Medulla oblongata (tissue), 1 donor: ENCODE measurements at regions not wholly inside any gene's neighbourhood (a gene's known extent, or its start where the extent isn't known, plus 50 kb on each side); places are given as distances from the start of the nearest gene placed in this dataset.

Experiments
- DNase-seq: peaks from one replicate; pipeline ENCODE4 v3.0.0-alpha.2; 2015; ENCODE audit errors: extremely low spot score

DNA sequence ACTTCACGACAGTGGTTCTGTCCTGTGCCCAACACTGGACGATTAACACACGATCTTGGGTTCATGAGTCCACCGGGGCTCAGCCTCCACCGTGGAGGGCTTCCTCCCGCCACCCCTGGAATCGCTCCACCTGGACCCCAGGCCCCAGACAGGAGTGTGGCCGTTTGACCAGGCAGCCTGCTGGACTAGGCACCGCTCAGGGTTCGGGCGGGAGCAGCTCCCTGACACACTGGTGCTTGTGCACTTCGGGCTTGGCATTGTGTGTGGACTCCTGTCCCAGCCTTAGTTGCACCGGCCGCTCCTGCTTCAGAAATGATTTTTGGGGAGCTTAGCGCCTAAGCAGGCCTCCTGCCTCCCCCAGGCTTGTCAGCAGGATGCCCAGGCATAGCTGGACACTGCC is 617.4 kb upstream of the SALL3 start:
- DNase-seq: no peak

DNA sequence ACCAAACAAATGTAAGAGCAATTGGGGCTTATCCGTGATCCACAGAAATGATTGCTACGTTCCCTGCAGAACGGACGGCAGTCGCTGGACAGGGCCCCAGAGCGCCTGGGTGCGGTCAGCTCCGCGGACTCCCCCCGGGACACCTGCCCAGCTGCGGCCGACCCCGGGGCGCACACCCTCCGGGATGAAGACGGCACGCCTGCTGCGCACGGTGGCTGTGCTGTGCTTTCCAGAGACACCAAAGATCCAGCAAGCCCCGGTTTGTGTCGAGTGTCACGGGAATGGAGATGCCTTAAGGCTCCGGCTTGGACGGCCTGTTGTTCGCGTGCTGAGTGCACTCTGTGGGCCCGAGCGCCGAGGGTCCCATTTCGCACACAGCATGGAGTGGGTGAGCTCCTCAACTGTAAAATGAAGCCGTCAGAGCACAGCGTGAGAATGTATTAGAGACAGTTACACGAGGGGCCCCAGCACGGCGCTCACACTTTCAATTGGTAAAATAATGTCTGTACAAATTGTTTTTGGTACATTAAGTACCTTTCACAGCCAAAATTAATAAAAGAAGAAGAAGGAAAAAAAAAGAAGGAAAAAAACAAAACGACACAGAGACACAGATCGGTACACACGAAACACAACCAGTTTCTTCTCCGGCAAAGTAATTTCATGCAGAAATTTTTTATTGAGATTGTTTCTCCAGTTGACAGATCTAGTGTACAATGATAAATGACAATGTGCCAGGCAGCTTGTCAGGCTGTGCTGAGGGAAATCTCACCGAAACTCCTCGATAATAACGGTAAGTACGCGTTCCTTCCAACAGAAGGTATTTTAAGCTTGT is 615.8 kb upstream of the SALL3 start:
- DNase-seq: no peak

- no peak for DNase-seq
These were observed 615.1 kb upstream of the SALL3 start for GRCh38 chr18:78364388-78364960.

DNA sequence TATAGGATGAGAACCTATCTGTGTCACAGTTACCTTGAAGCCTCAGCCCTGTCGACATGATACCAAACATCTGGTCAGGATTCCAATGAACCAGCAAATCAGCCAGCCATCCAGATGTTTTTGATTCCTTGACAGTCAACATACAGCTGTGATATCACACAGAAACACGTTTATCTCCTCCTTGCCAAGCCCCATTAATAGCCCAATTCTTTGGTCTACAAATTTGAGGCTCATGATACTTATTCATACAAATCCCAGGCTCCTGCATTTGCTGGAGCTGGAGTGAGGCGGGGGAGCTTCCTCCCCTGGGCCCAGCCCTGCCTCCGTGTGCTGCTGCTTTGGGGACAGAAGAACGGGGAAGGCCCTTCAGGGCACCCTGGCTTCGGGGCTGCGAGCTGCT is 611.6 kb upstream of the SALL3 start:
- no peak for DNase-seq

DNA sequence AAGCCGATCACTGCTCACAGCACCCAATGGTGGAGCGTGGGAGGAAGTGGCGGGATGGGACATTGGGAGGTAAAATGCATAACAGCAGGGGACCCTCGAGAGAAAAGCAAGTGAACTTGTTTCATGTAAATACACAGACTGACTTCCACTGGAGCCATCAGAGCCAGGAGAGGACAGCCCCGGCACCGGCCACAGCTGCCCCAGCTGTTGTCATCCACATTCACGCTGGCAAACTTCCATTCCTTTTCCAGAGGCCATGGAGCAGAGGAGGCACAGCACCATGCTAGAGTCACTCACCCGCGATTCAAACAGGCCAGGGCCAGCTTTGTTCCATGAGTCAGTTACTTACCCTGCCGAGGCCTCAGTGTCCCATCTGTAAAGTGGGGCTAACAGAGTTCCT is 610.9 kb upstream of the SALL3 start:
- no peak for DNase-seq

DNA sequence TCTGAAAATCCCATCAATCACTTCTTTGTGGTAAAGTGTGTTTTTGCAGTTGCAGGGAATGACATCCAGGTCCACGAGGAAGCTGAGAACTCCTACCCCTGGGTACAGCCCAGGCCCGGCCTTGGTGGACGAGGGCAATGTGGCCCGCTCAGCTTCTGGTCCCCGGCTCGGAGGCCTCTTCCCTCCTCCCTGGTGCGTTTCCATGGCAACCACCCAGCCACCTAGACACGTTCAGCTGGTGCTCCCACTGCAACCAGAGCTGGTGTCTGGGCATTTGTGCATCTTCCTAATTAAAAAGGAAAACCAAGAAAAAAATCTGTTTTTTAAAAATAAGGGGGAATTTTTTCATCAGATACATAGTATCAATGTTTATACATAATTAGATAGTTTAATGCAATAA is 603.6 kb upstream of the SALL3 start:
- no peak for DNase-seq

- no peak for DNase-seq
These were observed 601.2 kb upstream of the SALL3 start for GRCh38 chr18:78378403-78378802.

DNA sequence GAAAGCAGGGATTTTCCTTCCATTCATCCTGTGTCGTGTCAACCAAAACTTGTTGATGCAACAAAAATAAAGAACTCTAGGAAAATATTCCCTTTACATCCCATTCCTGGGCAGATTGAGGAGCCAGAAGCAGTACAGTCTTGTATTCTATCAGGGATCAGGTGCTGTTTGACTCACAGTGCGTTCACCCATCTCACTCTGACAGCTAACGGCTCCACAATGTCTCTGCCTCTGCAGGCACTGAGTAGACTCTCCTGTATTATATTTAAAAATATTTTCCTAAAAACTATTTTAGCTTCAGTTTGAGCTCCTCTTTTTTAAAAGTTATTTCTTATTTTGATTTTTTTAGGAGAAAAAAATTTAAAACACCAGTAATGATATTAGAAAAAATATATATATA is 600.6 kb upstream of the SALL3 start:
- DNase-seq: no peak

DNA sequence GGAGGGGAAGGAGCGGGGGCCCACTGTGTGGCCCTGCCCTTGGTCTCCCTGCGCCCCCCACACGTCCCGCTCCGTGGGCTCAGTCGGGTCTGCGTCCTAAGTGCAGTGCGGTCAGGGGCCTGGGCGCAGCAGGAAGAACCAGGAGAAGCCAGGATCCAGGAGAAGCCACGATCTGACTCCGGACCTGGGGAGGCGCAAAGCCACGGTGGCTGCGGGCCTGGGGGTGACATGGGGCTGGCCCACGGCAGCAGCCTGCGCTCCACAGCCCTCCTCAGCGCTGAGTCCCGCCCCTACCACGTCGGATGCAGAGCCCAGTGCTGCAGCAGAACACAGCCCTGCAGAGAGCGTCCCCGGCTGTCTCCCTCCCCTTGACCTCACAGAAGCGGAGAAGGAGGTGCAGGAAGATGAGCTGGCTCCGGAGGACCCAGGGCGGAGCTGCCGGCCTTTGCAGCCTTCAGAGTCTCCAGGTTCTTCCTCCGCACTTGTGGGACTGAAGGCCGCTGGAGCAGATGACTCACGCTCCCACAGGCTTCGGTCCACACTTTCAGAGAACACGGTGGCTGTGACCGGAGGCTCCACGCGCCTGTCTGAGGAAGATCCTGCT is 589.2 kb upstream of the SALL3 start:
- DNase-seq: no peak

- no peak for DNase-seq
These were observed 588.7 kb upstream of the SALL3 start for GRCh38 chr18:78390952-78391348.

- no peak for DNase-seq
These were observed 586.3 kb upstream of the SALL3 start for GRCh38 chr18:78393086-78393862.

DNA sequence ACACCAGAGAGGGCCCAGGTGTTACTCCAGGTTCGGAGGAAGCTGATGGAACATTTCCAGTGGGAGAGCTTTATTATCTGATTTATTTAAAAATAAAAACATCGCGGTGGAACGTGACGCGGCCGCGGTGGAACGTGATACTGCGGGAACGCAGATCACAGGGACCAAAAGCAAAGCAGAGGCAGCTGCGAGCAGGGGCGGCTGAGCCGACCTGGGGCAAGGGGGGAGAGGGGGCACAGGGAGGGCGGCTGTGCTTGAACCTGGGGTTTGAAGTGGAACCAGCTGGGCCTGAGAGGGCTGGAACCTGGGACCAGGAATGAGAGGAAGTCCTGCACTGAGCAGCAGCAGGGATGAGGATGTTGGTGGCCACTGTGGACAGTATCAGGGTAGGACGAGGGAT is 583.5 kb upstream of the SALL3 start:
- no peak for DNase-seq

GRCh38 chr18:78396756-78397155 is 582.9 kb upstream of the SALL3 start:
- DNase-seq: no peak

GRCh38 chr18:78399992-78400503 is 579.6 kb upstream of the SALL3 start:
- no peak for DNase-seq

DNA sequence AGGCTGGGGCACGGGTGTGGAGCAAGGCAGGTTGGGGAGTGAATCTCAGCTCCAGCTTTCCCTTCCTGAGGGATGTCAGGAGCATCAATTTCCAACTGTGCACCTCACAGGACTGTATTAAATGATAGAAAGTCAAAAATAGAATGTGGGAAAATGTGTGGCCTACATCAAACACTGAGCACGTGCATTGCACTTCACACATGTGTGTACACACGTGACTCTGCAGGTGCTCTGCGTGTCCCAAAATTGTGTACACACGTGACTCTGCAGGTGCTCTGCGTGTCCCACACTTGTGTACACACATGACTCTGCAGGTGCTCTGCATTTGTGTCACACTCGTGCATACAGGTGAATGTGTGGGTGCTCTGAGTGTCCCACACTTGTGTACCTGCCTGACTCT is 577.2 kb upstream of the SALL3 start:
- DNase-seq: no peak

GRCh38 chr18:78402966-78403365 is 576.7 kb upstream of the SALL3 start:
- no peak for DNase-seq

GRCh38 chr18:78403371-78403770 is 576.2 kb upstream of the SALL3 start:
- DNase-seq: no peak

DNA sequence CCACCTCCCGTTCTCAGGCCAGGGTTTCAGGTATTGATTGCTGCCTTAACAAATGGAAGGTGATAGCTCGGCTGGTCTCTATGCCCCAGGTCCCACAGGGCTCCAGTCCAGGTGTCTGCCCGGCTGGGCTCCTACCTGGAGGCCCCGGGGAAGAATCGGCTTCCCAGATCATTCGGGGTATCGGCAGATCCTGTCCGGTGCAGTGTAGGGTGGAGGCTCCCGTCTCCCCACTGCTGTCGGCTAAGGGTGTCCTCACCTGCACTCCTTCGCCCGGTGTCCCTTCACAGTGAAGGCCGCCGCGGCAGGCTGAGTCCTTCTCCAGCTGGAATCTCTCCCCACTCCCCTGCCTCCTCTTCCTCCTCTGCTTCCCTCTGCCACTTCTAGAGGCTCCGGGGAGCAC is 573.9 kb upstream of the SALL3 start:
- DNase-seq: no peak

GRCh38 chr18:78406743-78407465 is 572.7 kb upstream of the SALL3 start:
- no peak for DNase-seq

GRCh38 chr18:78407466-78407844 is 572.2 kb upstream of the SALL3 start:
- no peak for DNase-seq

GRCh38 chr18:78408623-78409022 is 571.0 kb upstream of the SALL3 start:
- DNase-seq: no peak
